HAP-1 (cell line): ENCODE measurements at regions not wholly inside any gene's neighbourhood (a gene's known extent, or its start where the extent isn't known, plus 50 kb on each side); places are given as distances from the start of the nearest gene placed in this dataset.
"Not testable (repeated sequence)": the region's sequence is repeated elsewhere in the genome, so short reads cannot be mapped to it uniquely, and the experiment has no call there.

Experiments
- DNase-seq, 2 experiments: peaks; one replicate each; pipeline ENCODE4 v3.0.0-alpha.2; 2016 to 2020; ENCODE audit warnings: low spot score in 2 of 2
- H3K27me3 ChIP-seq: fragments of 250-450 bp; sonication (Bioruptor Pico); 2 replicates; pipeline ENCODE4 v1.5.1; 2020; ENCODE audit warnings: low read depth, mild to moderate bottlenecking, moderate library complexity
- H3K36me3 ChIP-seq: fragments of 250-450 bp; sonication (Bioruptor Pico); replicated peaks from 2 replicates; pipeline ENCODE4 v1.5.1; 2020; ENCODE audit warnings: mild to moderate bottlenecking
- H3K4me1 ChIP-seq: fragments of 250-450 bp; sonication (Bioruptor Pico); 2 replicates; pipeline ENCODE4 v1.5.1; 2020; ENCODE audit warnings: mild to moderate bottlenecking
- H3K4me3 ChIP-seq: fragments of 250-450 bp; sonication (Bioruptor Pico); 2 replicates; pipeline ENCODE4 v1.5.1; 2020; ENCODE audit warnings: mild to moderate bottlenecking, moderate library complexity
- H3K9me3 ChIP-seq: fragments of 250-450 bp; sonication (Bioruptor Pico); 2 replicates; pipeline ENCODE4 v1.5.1; 2020; ENCODE audit warnings: mild to moderate bottlenecking, moderate library complexity
- in situ Hi-C: fragments of 300-500 bp; cut with MboI; formaldehyde crosslinking; loops from 3 replicates; pipeline ENCODE4 v1.14.3; 2020; ENCODE audit warnings: low sequenced_read_pairs, inconsistent platforms, mixed read lengths

DNA sequence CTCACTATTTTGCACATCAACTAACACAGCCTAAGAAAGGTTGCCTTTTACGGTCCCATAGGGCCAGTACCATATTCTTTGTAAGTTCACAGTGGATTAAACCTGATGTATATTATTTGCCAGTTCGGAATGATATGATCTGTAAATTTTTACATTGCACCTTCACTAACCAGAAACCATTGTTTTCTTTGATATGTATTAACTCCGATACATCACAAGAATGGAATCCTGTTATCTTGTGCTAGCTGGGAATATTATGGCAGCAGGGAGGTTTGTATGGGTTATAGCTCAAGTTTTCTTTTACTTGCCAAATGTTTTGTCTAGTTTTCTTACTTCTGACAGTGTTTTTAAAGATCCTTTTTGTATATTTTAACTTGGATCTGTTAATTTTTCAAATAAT, 51.4 kb upstream of the S1PR1 start:
- Histone ChIP-seq H3K9me3 (no peaks in the 10 kb centered on the region), H3K27me3 (no peaks in the 10 kb centered on the region; the same call in 1 of the 2 replicates), H3K4me1 (no peaks in the 10 kb centered on the region), H3K36me3 (no peaks in the 10 kb centered on the region), H3K4me3 (no peak overlapping the region)
- no peak for DNase-seq
- in situ Hi-C loops = no loop called here

DNA sequence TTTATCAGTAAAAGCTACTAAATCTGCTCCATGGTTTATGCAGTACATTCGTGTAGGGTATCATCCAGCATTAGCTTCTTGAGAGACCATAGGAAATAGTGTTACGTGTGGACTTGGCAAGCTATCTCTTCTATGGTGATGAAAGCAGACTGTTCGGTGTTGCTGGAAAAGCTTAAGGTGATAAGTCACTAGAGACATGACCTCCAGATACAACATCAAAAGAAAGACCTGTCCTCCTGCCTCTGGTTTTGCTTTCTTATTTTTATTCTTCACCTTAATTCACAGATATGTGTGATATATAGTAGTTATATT, 53.5 kb upstream of the S1PR1 start:
- no peaks in the 10 kb centered on the region; the same call in 1 of the 2 replicates for H3K27me3 ChIP-seq
- no peaks in the 10 kb centered on the region for H3K36me3 ChIP-seq
- no peaks in the 10 kb centered on the region for H3K9me3 ChIP-seq
- DNase-seq = no peak
- in situ Hi-C loops = no loop called here
- no peak overlapping the region for H3K4me3 ChIP-seq
- no peaks in the 10 kb centered on the region for H3K4me1 ChIP-seq

DNA sequence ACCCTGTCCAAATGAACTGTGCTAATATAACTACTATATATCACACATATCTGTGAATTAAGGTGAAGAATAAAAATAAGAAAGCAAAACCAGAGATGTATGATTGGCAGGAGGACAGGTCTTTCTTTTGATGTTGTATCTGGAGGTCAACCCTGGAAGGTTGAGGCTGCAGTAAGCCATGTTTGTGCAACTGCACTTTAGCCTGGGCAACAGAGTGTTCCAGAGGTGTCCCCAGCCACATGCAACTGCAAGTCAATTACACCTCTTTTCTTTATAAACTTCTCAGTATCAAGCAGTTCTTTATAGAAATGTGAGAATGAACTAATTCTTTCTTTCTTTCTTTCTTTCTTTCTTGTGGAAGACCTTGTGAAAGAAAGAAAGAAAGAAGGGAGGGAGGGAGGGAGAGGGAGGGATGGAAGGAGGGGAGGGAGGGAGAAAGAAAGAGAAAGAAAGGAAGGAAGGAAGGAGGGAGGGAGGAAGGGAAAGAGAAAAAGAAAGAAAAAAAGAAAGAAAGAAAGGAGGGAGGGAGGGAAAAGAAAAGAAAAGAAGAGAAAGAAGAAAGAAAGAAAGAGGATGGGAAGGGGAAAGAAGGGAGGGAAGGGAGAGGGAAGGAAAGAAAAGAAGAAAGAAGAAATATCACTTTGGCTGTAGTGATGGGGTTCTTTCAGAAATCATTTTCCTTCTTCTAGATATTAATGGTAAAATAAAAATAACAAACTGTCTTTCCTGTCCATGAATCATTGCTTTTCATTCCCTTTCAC, 54.0 kb upstream of the S1PR1 start:
- DNase-seq = no peak
- no peaks in the 10 kb centered on the region for H3K36me3 ChIP-seq
- no peaks in the 10 kb centered on the region for H3K4me1 ChIP-seq
- H3K9me3 ChIP-seq = no peaks in the 10 kb centered on the region
- in situ Hi-C loops = no loop called here
- H3K27me3 ChIP-seq = no peaks in the 10 kb centered on the region; the same call in 1 of the 2 replicates
- H3K4me3 ChIP-seq = no peak overlapping the region

DNA sequence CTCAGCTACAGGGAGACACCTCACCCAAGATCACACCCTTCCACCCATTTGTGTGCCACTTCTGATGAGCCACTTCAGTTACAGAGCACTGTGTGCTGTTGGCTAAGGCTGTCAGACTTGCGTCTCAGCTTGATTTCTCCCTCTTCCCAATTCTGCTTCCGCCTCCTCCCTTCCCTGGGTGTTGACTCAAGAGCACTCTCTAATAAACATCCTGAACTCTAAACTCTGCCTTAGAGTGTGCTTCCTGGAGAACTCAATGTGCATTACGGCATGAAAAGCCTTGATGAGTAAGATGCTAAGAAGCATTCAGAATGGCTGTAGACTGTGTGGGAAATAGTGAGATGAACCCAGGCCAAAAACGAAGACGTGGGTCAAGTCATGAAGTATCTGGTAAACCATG, 54.9 kb upstream of the S1PR1 start:
- Histone ChIP-seq H3K4me3 (no peak overlapping the region), H3K27me3 (no peaks in the 10 kb centered on the region; the same call in 1 of the 2 replicates), H3K36me3 (no peaks in the 10 kb centered on the region), H3K9me3 (no peaks in the 10 kb centered on the region), H3K4me1 (no peaks in the 10 kb centered on the region)
- no peak for DNase-seq
- in situ Hi-C loops = no loop called here

- Histone ChIP-seq H3K9me3 (no peaks in the 10 kb centered on the region), H3K4me3 (no peak overlapping the region), H3K36me3 (no peaks in the 10 kb centered on the region), H3K4me1 (no peaks in the 10 kb centered on the region), H3K27me3 (no peaks in the 10 kb centered on the region; the same call in 1 of the 2 replicates)
- DNase-seq = no peak
- in situ Hi-C loops = no loop called here
Observed at GRCh38 chr1:101178688-101179491, 57.9 kb upstream of the S1PR1 start.

- no peaks in the 10 kb centered on the region for H3K9me3 ChIP-seq
- no peak for DNase-seq
- no peak overlapping the region for H3K4me3 ChIP-seq
- in situ Hi-C loops = no loop called here
- no peaks in the 10 kb centered on the region for H3K4me1 ChIP-seq
- no peaks in the 10 kb centered on the region; the same call in 1 of the 2 replicates for H3K27me3 ChIP-seq
- H3K36me3 ChIP-seq = no peaks in the 10 kb centered on the region
Observed at GRCh38 chr1:101178341-101178687, 58.5 kb upstream of the S1PR1 start.

DNA sequence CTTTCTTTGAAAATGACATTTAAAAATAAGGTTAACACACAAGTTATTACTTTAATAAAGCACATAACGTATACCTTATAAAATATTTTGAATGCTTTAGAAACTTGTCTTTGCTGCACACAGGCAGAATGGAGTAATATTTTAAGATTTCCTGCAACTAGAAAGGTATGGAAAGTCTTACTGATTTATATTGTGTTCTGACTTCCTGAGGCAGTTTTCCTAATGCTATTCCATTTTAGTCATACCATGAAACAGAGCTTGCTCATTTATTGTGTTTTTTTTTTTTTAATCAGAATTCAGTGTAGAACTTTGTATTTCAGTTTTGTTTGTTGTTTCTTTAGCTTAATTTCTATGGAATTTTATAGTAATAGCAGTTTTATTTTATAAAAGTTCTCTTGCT, 60.9 kb upstream of the S1PR1 start:
- Histone ChIP-seq H3K27me3 (no peaks in the 10 kb centered on the region), H3K4me3 (no peak overlapping the region), H3K9me3 (no peaks in the 10 kb centered on the region), H3K36me3 (no peaks in the 10 kb centered on the region), H3K4me1 (no peaks in the 10 kb centered on the region)
- no peak for DNase-seq
- in situ Hi-C loops = no loop called here

DNA sequence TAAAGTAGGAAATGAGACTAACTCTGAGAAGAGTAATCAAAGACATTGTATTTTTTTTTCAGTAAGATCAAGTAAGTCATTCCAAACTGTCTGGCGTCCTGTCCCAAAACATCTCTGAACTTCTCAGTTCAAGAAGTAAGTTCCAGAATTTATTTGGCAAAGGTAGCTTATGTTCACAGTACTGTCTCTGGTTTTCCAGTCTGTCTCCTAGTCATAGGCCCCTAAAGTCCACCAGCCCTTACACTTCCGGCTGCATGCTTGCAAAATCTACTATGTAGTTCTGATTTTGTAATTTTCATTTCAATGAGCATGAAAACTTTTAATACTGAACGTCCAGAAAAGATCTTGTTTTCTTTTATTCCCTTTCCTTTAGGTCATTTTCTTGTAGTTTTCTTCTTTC, 61.4 kb upstream of the S1PR1 start:
- Histone ChIP-seq H3K36me3 (no peaks in the 10 kb centered on the region), H3K9me3 (no peaks in the 10 kb centered on the region), H3K4me1 (no peaks in the 10 kb centered on the region), H3K27me3 (no peaks in the 10 kb centered on the region), H3K4me3 (no peak overlapping the region)
- DNase-seq = no peak
- in situ Hi-C loops = no loop called here

DNA sequence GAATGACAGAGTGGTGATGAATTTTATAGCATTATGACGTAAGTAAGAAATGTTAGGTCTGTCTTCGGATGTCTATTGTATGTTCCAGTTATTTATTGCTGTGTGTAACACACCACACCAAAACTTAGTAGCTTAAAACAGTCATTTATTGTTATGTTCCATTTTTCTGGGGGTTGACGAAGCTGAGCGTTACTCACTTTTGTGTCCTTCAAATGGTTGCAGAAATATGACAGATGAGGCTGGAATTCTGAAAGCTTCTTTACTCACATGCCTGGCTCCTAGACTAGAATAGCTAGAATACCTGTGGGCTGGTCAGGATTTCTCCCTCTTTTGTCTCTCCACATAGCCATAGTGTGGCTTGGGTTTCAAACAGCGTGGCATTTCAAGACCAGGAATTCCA, 62.1 kb upstream of the S1PR1 start:
- Histone ChIP-seq H3K4me1 (no peaks in the 10 kb centered on the region), H3K9me3 (no peaks in the 10 kb centered on the region), H3K27me3 (no peaks in the 10 kb centered on the region), H3K4me3 (no peak overlapping the region), H3K36me3 (no peaks in the 10 kb centered on the region)
- DNase-seq = no peak
- in situ Hi-C loops = no loop called here

DNA sequence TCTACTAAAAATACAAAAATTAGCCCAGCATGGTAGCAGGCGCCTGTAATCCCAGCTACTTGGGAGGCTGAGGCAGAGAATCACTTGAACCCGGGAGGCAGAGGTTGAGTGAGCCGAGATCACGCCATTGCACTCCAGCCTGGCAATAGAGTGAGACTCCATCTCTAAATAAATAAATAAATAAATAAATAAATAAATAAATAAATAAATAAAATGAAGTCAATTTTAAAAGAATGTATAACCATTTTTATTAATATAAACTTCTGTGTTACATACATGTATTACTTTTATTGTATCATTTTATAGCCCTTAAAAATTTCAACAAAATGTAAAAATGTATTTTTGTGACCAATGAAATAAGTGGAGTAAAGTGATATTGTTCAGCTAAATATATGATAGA, 62.5 kb upstream of the S1PR1 start:
- in situ Hi-C loops = not testable (repeated sequence)

DNA sequence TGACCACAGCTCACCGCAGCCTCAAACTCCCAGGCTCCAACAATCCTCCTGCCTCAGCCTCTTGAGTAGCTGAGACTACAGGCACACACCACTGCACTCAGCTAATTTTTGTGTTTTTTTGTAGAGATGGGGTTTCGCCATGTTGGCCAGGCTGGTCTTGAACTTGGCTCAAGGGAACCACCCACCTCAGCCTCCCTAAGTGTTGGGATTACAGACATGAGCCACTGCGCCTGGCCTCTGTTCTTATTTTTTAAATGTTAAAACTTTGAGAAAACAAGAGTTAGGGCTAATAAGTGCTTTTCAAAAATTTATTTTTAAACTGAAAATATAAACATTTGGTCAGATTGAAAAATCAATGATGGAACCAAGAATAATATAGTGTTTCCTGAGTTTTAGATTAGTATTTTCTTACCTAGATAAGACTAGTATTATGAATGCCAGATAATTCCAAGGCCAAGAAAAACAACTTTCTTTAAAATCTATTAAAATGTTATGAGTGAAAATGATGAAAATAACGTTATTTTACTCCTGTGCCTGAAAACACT, 66.2 kb upstream of the S1PR1 start:
- no peaks in the 10 kb centered on the region for H3K36me3 ChIP-seq
- peaks cover 8% of the 10 kb centered on the region for H3K4me1 ChIP-seq
- H3K9me3 ChIP-seq = no peaks in the 10 kb centered on the region
- H3K27me3 ChIP-seq = no peaks in the 10 kb centered on the region
- no peak overlapping the region for H3K4me3 ChIP-seq
- in situ Hi-C loops = no loop called here
- no peak for DNase-seq

More for the DNA sequence above, 62.5 kb upstream of the S1PR1 start:
- not testable (repeated sequence) for H3K27me3 ChIP-seq, H3K36me3 ChIP-seq, H3K4me3 ChIP-seq, H3K9me3 ChIP-seq, DNase-seq, H3K4me1 ChIP-seq

- Histone ChIP-seq H3K9me3 (no peaks in the 10 kb centered on the region), H3K36me3 (no peaks in the 10 kb centered on the region), H3K4me3 (no peak overlapping the region), H3K4me1 (peaks cover 8% of the 10 kb centered on the region), H3K27me3 (no peaks in the 10 kb centered on the region)
- in situ Hi-C loops = no loop called here
- no peak for DNase-seq
Observed at GRCh38 chr1:101167891-101168290, 68.9 kb upstream of the S1PR1 start.

DNA sequence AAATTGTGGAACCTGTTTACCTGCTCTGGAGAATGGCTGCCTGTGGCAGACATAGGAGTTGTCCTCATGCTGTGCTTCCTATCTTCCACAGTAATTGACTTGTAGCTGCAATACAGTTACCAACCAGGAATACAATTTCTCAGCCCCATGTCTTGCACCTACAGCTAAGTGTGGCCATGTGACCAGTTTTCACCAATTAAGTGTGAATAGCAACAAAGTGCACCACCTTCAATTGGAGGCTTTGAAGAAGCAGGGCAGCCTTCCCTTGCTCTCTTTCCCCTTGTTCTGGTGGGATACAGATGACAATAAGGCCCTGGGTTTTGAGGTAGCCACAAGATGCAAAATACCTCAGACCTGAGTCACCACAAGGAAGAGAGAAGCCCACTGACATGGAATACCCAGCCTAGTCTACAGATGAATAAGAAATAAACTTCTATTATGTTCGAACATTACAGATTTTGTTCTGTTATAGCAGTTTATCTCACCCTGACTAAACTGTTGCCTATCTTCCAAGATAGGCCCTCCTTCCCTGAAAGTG, 70.2 kb upstream of the S1PR1 start:
- H3K36me3 ChIP-seq = no peaks in the 10 kb centered on the region
- no peak for DNase-seq
- in situ Hi-C loops = no loop called here

GRCh38 chr1:101165954-101166353, 70.9 kb upstream of the S1PR1 start:
- Histone ChIP-seq H3K4me1 (peaks cover 8% of the 10 kb centered on the region), H3K4me3 (no peak overlapping the region), H3K9me3 (no peaks in the 10 kb centered on the region), H3K36me3 (no peaks in the 10 kb centered on the region), H3K27me3 (no peaks in the 10 kb centered on the region)
- DNase-seq = peak; percentile 48
- in situ Hi-C loops = no loop called here

More for the DNA sequence above, 70.2 kb upstream of the S1PR1 start:
- peaks cover 8% of the 10 kb centered on the region for H3K4me1 ChIP-seq
- H3K27me3 ChIP-seq = no peaks in the 10 kb centered on the region
- H3K4me3 ChIP-seq = no peak overlapping the region
- no peaks in the 10 kb centered on the region for H3K9me3 ChIP-seq
